Neural progenitor cell (in vitro differentiated cells): ENCODE measurements at regions not wholly inside any gene's neighbourhood (a gene's known extent, or its start where the extent isn't known, plus 50 kb on each side); places are given as distances from the start of the nearest gene placed in this dataset.

Experiments
- DNase-seq: peaks from one replicate; pipeline ENCODE4 v3.0.0-alpha.2; 2016; ENCODE audit warnings: low spot score
- H2AFZ ChIP-seq: fragments of 200-600 bp; sonication (generic); replicated peaks from 2 replicates; pipeline ENCODE4 v1.6.1; 2016; ENCODE audit warnings: antibody characterized with exemption
- H3F3A ChIP-seq: fragments of 200-600 bp; sonication (generic); 2 replicates; pipeline ENCODE4 v1.6.1; 2016; ENCODE audit warnings: antibody characterized with exemption, low read depth
- H3K27ac ChIP-seq: fragments of 200-600 bp; sonication (generic); 2 replicates; pipeline ENCODE4 v1.5.1; 2016; ENCODE audit warnings: mild to moderate bottlenecking
- H3K27me3 ChIP-seq: fragments of 200-600 bp; sonication (generic); 2 replicates; pipeline ENCODE4 v1.6.1; 2016; ENCODE audit warnings: mild to moderate bottlenecking, moderate library complexity
- H3K36me3 ChIP-seq: fragments of 200-600 bp; sonication (generic); 2 replicates; pipeline ENCODE4 v1.5.1; 2016
- H3K4me1 ChIP-seq: fragments of 200-600 bp; sonication (generic); 2 replicates; pipeline ENCODE4 v1.6.1; 2016; ENCODE audit warnings: mixed run types
- H3K4me2 ChIP-seq: fragments of 200-600 bp; sonication (generic); 2 replicates; pipeline ENCODE4 v1.6.1; 2016
- H3K4me3 ChIP-seq: fragments of 200-600 bp; sonication (generic); 2 replicates; pipeline ENCODE4 v1.5.1; 2016
- H3K79me2 ChIP-seq: fragments of 200-600 bp; sonication (generic); 2 replicates; pipeline ENCODE4 v1.6.1; 2016; ENCODE audit warnings: low read depth
- H3K9ac ChIP-seq: fragments of 200-600 bp; sonication (generic); 2 replicates; pipeline ENCODE4 v1.6.1; 2016
- H3K9me3 ChIP-seq: fragments of 200-600 bp; sonication (generic); 2 replicates; pipeline ENCODE4 v1.5.1; 2016; ENCODE audit warnings: low read depth
- H4K20me1 ChIP-seq: fragments of 200-600 bp; sonication (generic); 2 replicates; pipeline ENCODE4 v1.6.1; 2016; ENCODE audit warnings: low read depth
- H3K27ac Mint-ChIP-seq: 3 replicates; pipeline ENCODE4 v1.8.0; 2021; ENCODE audit warnings: mixed read lengths
- H3K27me3 Mint-ChIP-seq: 2 replicates; pipeline ENCODE4 v1.8.0; 2022; ENCODE audit warnings: low read depth, mild to moderate bottlenecking, inconsistent platforms, moderate library complexity, mixed read lengths; ENCODE audit not compliant: insufficient read depth
- H3K36me3 Mint-ChIP-seq: 3 replicates; pipeline ENCODE4 v1.8.0; 2021; ENCODE audit warnings: mixed read lengths
- H3K4me1 Mint-ChIP-seq: 3 replicates; pipeline ENCODE4 v1.8.0; 2021; ENCODE audit warnings: mixed read lengths
- H3K4me3 Mint-ChIP-seq: 3 replicates; pipeline ENCODE4 v1.8.0; 2021; ENCODE audit warnings: mild to moderate bottlenecking, moderate library complexity, mixed read lengths
- H3K9me3 Mint-ChIP-seq: 3 replicates; pipeline ENCODE4 v1.8.0; 2020; ENCODE audit warnings: mixed read lengths
- EZH2 ChIP-seq: fragments of 200-600 bp; sonication (generic); IDR thresholded peaks from 2 replicates; pipeline ENCODE4 v1.6.1; 2017; ENCODE audit warnings: antibody characterized with exemption, mild to moderate bottlenecking, moderate library complexity
- EZH2phosphoT487 ChIP-seq: fragments of 200-600 bp; sonication (generic); IDR thresholded peaks from 2 replicates; pipeline ENCODE4 v1.6.1; 2017; ENCODE audit warnings: antibody characterized with exemption
- TF ChIP-seq, protein P1 (sequence below): fragments of 200-600 bp; sonication (generic); IDR thresholded peaks from 2 replicates; pipeline ENCODE4 v1.5.1; 2017; ENCODE audit warnings: antibody characterized with exemption, mild to moderate bottlenecking

- no peaks in the 10 kb centered on the region for H3K9me3 Mint-ChIP-seq
- Histone ChIP-seq H3K79me2 (no peaks in the 10 kb centered on the region), H3K27me3 (no peaks in the 10 kb centered on the region), H3K4me2 (no peak overlapping the region), H3K27ac (no peak overlapping the region), H3K4me3 (no peak overlapping the region), H2AFZ (no peak overlapping the region), H3K4me1 (no peaks in the 10 kb centered on the region), H4K20me1 (no peaks in the 10 kb centered on the region), H3K9me3 (no peaks in the 10 kb centered on the region), H3F3A (no peaks in the 10 kb centered on the region), H3K36me3 (no peaks in the 10 kb centered on the region), H3K9ac (no peak overlapping the region)
- TF ChIP-seq, protein P1, sequence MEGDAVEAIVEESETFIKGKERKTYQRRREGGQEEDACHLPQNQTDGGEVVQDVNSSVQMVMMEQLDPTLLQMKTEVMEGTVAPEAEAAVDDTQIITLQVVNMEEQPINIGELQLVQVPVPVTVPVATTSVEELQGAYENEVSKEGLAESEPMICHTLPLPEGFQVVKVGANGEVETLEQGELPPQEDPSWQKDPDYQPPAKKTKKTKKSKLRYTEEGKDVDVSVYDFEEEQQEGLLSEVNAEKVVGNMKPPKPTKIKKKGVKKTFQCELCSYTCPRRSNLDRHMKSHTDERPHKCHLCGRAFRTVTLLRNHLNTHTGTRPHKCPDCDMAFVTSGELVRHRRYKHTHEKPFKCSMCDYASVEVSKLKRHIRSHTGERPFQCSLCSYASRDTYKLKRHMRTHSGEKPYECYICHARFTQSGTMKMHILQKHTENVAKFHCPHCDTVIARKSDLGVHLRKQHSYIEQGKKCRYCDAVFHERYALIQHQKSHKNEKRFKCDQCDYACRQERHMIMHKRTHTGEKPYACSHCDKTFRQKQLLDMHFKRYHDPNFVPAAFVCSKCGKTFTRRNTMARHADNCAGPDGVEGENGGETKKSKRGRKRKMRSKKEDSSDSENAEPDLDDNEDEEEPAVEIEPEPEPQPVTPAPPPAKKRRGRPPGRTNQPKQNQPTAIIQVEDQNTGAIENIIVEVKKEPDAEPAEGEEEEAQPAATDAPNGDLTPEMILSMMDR = no peak
- no peak for TF ChIP-seq EZH2
- TF ChIP-seq EZH2phosphoT487 = no peak
- H3K4me3 Mint-ChIP-seq = no peak overlapping the region
- no peaks in the 10 kb centered on the region for H3K4me1 Mint-ChIP-seq
- H3K36me3 Mint-ChIP-seq = no peaks in the 10 kb centered on the region
- DNase-seq = no peak
- no peak overlapping the region for H3K27ac Mint-ChIP-seq
- peaks cover 2% of the 10 kb centered on the region for H3K27me3 Mint-ChIP-seq
Measured at GRCh38 chr6:67717281-67717680, 917.8 kb upstream of the ADGRB3 start.

- H3K9me3 ChIP-seq = peaks cover 12% of the 10 kb centered on the region
Measured at GRCh38 chr6:67706388-67706787, 928.7 kb upstream of the ADGRB3 start.

GRCh38 chr6:67698534-67698933 is 936.5 kb upstream of the ADGRB3 start:
- no peaks in the 10 kb centered on the region for H3K4me1 Mint-ChIP-seq
- no peaks in the 10 kb centered on the region for H3K9me3 Mint-ChIP-seq
- no peak for DNase-seq
- H3F3A ChIP-seq = no peaks in the 10 kb centered on the region
- H3K79me2 ChIP-seq = no peaks in the 10 kb centered on the region
- H4K20me1 ChIP-seq = no peaks in the 10 kb centered on the region
- H3K27ac ChIP-seq = no peak overlapping the region
- H3K36me3 Mint-ChIP-seq = no peaks in the 10 kb centered on the region
- no peaks in the 10 kb centered on the region for H3K4me1 ChIP-seq
- H3K27ac Mint-ChIP-seq = no peak overlapping the region
- H3K9ac ChIP-seq = no peak overlapping the region
- no peaks in the 10 kb centered on the region for H3K27me3 Mint-ChIP-seq
- H3K4me2 ChIP-seq = no peak overlapping the region
- H3K4me3 ChIP-seq = no peak overlapping the region
- H3K9me3 ChIP-seq = no peaks in the 10 kb centered on the region
- TF ChIP-seq EZH2 (no peak), EZH2phosphoT487 (no peak)
- TF ChIP-seq, protein P1 = no peak
- no peak overlapping the region for H3K4me3 Mint-ChIP-seq
- no peak overlapping the region for H2AFZ ChIP-seq
- H3K27me3 ChIP-seq = no peaks in the 10 kb centered on the region
- no peaks in the 10 kb centered on the region for H3K36me3 ChIP-seq

More at GRCh38 chr6:67706388-67706787, 928.7 kb upstream of the ADGRB3 start:
- no peaks in the 10 kb centered on the region for H3K4me1 ChIP-seq
- no peaks in the 10 kb centered on the region for H3F3A ChIP-seq
- Mint-ChIP-seq H3K9me3 (peaks cover 7% of the 10 kb centered on the region), H3K36me3 (no peaks in the 10 kb centered on the region), H3K27me3 (no peaks in the 10 kb centered on the region), H3K27ac (no peak overlapping the region), H3K4me3 (no peak overlapping the region), H3K4me1 (no peaks in the 10 kb centered on the region)
- no peak for DNase-seq
- no peak overlapping the region for H3K27ac ChIP-seq
- H3K36me3 ChIP-seq = no peaks in the 10 kb centered on the region
- H2AFZ ChIP-seq = no peak overlapping the region
- H4K20me1 ChIP-seq = no peaks in the 10 kb centered on the region
- no peaks in the 10 kb centered on the region for H3K27me3 ChIP-seq
- TF ChIP-seq EZH2 = no peak
- TF ChIP-seq, protein P1 = no peak
- no peak for TF ChIP-seq EZH2phosphoT487
- no peaks in the 10 kb centered on the region for H3K79me2 ChIP-seq
- no peak overlapping the region for H3K9ac ChIP-seq
- no peak overlapping the region for H3K4me2 ChIP-seq
- no peak overlapping the region for H3K4me3 ChIP-seq

GRCh38 chr6:67694127-67694526 is 941.0 kb upstream of the ADGRB3 start:
- Histone ChIP-seq H3K9me3 (no peaks in the 10 kb centered on the region), H3F3A (no peaks in the 10 kb centered on the region), H2AFZ (no peak overlapping the region), H3K27me3 (no peaks in the 10 kb centered on the region), H3K79me2 (no peaks in the 10 kb centered on the region), H3K4me2 (no peak overlapping the region), H3K27ac (no peak overlapping the region), H3K4me3 (no peak overlapping the region), H3K36me3 (no peaks in the 10 kb centered on the region), H3K9ac (no peak overlapping the region), H3K4me1 (peaks cover 10% of the 10 kb centered on the region), H4K20me1 (no peaks in the 10 kb centered on the region)
- H3K9me3 Mint-ChIP-seq = no peaks in the 10 kb centered on the region
- no peaks in the 10 kb centered on the region for H3K36me3 Mint-ChIP-seq
- no peak overlapping the region for H3K4me3 Mint-ChIP-seq
- peaks cover 3% of the 10 kb centered on the region for H3K4me1 Mint-ChIP-seq
- no peak overlapping the region for H3K27ac Mint-ChIP-seq
- no peak for TF ChIP-seq EZH2
- TF ChIP-seq EZH2phosphoT487 = no peak
- TF ChIP-seq, protein P1 = peak; percentile 20
- DNase-seq = no peak
- H3K27me3 Mint-ChIP-seq = no peaks in the 10 kb centered on the region
